Smooth muscle cell (in vitro differentiated cells): ENCODE measurements at regions not wholly inside any gene's neighbourhood (a gene's known extent, or its start where the extent isn't known, plus 50 kb on each side); places are given as distances from the start of the nearest gene placed in this dataset.

Experiments used
- DNase-seq: peaks from one replicate; lab custom pipeline; 2025; ENCODE audit not compliant: unreplicated experiment; lab: John Stamatoyannopoulos, UW
- H2AFZ ChIP-seq: fragments of 200-600 bp; sonication (generic); 2 replicates; pipeline ENCODE4 v1.6.0; 2016; ENCODE audit warnings: antibody characterized with exemption, low read depth, mild to moderate bottlenecking
- H3F3A ChIP-seq: fragments of 200-600 bp; sonication (generic); 2 replicates; pipeline ENCODE4 v1.6.0; 2017; ENCODE audit warnings: antibody characterized with exemption, low read depth
- H3K27ac ChIP-seq: fragments of 200-600 bp; sonication (generic); 2 replicates; pipeline ENCODE4 v1.5.1; 2016; ENCODE audit warnings: low read depth, mild to moderate bottlenecking
- H3K27me3 ChIP-seq: fragments of 200-600 bp; sonication (generic); 2 replicates; pipeline ENCODE4 v1.6.1; 2016; ENCODE audit warnings: low read depth, mild to moderate bottlenecking
- H3K36me3 ChIP-seq: fragments of 200-600 bp; sonication (generic); 2 replicates; pipeline ENCODE4 v1.5.1; 2016; ENCODE audit warnings: low read depth
- H3K4me1 ChIP-seq: fragments of 200-600 bp; sonication (generic); 2 replicates; pipeline ENCODE4 v1.5.1; 2016; ENCODE audit warnings: low read depth
- H3K4me2 ChIP-seq: fragments of 200-600 bp; sonication (generic); 2 replicates; pipeline ENCODE4 v1.6.0; 2016; ENCODE audit warnings: mild to moderate bottlenecking
- H3K4me3 ChIP-seq: fragments of 200-600 bp; sonication (generic); 2 replicates; pipeline ENCODE4 v1.5.1; 2016; ENCODE audit warnings: mild to moderate bottlenecking
- H3K79me2 ChIP-seq: fragments of 200-600 bp; sonication (generic); 2 replicates; pipeline ENCODE4 v1.6.0; 2016; ENCODE audit warnings: low read depth, mild to moderate bottlenecking
- H3K9ac ChIP-seq: fragments of 200-600 bp; sonication (generic); 2 replicates; pipeline ENCODE4 v1.6.0; 2016; ENCODE audit warnings: low read depth
- H3K9me3 ChIP-seq: fragments of 200-600 bp; sonication (generic); replicated peaks from 2 replicates; pipeline ENCODE4 v1.5.1; 2016; ENCODE audit warnings: low read depth
- H4K20me1 ChIP-seq: fragments of 200-600 bp; sonication (generic); 2 replicates; pipeline ENCODE4 v1.6.0; 2016; ENCODE audit warnings: low read depth
- WGBS: methylation state at CpG from one replicate; pipeline ENCODE4 v1.1.7; 2016; ENCODE audit warnings: low lambda C conversion rate; 5-methylcytosine and 5-hydroxymethylcytosine counted together
- TF ChIP-seq, protein P1 (sequence below): fragments of 200-600 bp; sonication (generic); IDR thresholded peaks from 2 replicates; pipeline ENCODE4 v1.5.1; 2017; ENCODE audit warnings: borderline replicate concordance, mild to moderate bottlenecking, antibody characterized with exemption; ENCODE audit not compliant: insufficient read depth, poor library complexity, severe bottlenecking

DNA sequence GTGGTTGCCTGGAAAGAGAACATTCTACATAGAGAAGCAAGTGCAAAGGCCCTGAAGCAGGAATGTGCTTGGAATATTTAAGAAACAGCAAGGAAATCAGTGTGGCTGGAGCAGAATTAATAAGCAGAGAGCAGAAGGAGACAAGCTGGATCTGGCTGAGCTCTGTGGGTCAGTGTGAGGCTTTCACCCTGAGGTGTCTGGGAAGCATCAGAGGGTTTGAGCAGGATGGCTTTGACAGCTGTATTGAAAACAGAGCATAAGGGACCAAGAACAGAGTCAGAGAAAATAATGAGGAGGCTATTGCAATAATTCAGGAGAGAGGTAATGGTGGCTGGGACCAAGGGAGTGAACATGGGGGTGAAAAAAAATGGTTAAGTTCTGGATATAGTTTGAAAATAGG, 199.6 kb downstream of the NXPE2 start:
- H3K4me1 ChIP-seq: no peaks in the 10 kb centered on the region
- no peak overlapping the region for H2AFZ ChIP-seq
- H3K27me3 ChIP-seq: peaks cover 15% of the 10 kb centered on the region
- no peaks in the 10 kb centered on the region for H3F3A ChIP-seq
- H3K36me3 ChIP-seq: no peaks in the 10 kb centered on the region
- H3K79me2 ChIP-seq: no peaks in the 10 kb centered on the region
- no peaks in the 10 kb centered on the region for H3K9me3 ChIP-seq
- H3K27ac ChIP-seq: no peak overlapping the region
- TF ChIP-seq, protein P1, sequence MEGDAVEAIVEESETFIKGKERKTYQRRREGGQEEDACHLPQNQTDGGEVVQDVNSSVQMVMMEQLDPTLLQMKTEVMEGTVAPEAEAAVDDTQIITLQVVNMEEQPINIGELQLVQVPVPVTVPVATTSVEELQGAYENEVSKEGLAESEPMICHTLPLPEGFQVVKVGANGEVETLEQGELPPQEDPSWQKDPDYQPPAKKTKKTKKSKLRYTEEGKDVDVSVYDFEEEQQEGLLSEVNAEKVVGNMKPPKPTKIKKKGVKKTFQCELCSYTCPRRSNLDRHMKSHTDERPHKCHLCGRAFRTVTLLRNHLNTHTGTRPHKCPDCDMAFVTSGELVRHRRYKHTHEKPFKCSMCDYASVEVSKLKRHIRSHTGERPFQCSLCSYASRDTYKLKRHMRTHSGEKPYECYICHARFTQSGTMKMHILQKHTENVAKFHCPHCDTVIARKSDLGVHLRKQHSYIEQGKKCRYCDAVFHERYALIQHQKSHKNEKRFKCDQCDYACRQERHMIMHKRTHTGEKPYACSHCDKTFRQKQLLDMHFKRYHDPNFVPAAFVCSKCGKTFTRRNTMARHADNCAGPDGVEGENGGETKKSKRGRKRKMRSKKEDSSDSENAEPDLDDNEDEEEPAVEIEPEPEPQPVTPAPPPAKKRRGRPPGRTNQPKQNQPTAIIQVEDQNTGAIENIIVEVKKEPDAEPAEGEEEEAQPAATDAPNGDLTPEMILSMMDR: no peak
- no peak overlapping the region for H3K9ac ChIP-seq
- H3K4me2 ChIP-seq: no peak overlapping the region
- H3K4me3 ChIP-seq: no peak overlapping the region
- H4K20me1 ChIP-seq: no peaks in the 10 kb centered on the region
- no peak for DNase-seq

DNA sequence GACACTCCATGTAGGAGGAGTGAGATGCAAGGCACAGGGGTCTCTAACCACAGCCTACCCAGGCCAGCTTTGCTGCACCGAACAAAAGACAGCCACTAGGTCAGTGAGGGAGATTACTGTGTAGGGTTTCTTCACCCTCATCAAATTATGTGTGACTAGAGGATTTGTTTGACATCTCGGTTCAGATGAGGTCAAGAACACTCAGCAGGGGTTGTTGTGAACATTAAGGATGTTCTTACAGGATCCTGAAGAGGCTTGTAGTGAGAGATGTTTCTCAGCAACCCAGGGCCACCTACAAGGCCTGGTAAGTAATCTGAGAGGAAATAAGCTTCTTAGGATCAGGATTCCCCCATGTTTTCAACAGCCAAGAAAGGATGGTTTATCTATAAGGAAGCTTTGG, 202.1 kb downstream of the NXPE2 start:
- Histone ChIP-seq H4K20me1 (no peaks in the 10 kb centered on the region), H3K9me3 (no peaks in the 10 kb centered on the region), H3F3A (no peaks in the 10 kb centered on the region), H3K36me3 (no peaks in the 10 kb centered on the region), H3K27ac (no peak overlapping the region), H3K9ac (no peak overlapping the region), H3K79me2 (no peaks in the 10 kb centered on the region), H3K4me1 (no peaks in the 10 kb centered on the region), H3K27me3 (no peaks in the 10 kb centered on the region), H3K4me2 (no peak overlapping the region), H3K4me3 (no peak overlapping the region), H2AFZ (no peak overlapping the region)
- DNase-seq: no peak
- TF ChIP-seq, protein P1: no peak
- 86% methylated on average over 2 of the region's 2 CpGs for WGBS

DNA sequence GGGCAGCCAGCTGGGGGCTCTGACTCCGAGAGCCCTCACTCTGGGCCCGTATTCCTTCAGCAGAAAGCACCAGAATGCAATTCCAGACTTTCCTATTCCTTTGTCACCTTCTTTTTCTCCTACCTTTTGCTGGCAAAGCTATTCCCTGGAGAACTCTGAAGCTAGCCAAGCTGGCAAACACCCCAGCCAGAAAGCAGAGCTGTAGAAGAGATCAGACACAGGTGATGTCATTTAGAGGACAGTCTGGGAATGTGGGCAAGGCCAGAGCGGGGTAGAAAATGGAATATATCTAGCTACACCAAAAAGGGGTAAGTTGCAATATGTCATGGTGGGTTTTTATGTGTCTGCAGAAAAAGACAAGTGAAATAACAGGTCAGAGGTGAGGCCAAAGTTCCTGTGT, 205.1 kb downstream of the NXPE2 start:
- no peaks in the 10 kb centered on the region for H4K20me1 ChIP-seq
- H3K4me2 ChIP-seq: no peak overlapping the region
- no peak for DNase-seq
- H3K4me3 ChIP-seq: no peak overlapping the region
- no peaks in the 10 kb centered on the region for H3K36me3 ChIP-seq
- no peaks in the 10 kb centered on the region for H3K79me2 ChIP-seq
- no peaks in the 10 kb centered on the region for H3K9me3 ChIP-seq
- no peaks in the 10 kb centered on the region for H3K27me3 ChIP-seq
- no peak overlapping the region for H3K9ac ChIP-seq
- WGBS: 87% methylated on average over 3 of the region's 3 CpGs
- H3K27ac ChIP-seq: no peak overlapping the region
- no peak overlapping the region for H2AFZ ChIP-seq
- no peaks in the 10 kb centered on the region for H3F3A ChIP-seq
- TF ChIP-seq, protein P1: no peak
- H3K4me1 ChIP-seq: no peaks in the 10 kb centered on the region

DNA sequence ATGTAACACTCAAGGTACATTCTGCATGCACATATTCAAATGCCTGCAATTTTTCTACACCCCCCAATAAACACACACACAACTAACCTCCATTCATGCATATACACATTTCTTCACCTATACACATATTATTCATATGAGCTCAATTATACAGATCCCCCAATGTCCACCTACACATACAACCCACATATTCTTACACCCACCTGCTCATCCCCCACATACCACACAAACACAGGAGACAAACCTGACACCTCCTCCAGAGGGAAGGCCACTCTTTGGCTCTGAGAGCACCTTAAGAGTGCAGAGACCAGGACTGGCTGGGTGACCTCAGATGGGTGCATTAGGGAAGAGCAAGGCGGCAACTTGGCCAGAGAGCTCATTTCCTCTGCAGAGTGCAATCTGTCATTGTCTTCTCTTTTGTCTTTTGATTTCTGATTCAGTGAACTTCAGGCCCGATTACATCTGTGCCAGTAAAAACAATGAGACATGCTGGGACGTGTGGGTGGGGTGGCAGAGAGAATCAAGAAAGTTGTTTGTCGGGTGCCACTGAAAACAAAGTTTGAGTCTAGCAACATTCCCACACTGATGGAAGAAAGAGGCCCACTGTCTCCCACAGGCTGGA, 208.4 kb downstream of the NXPE2 start:
- Histone ChIP-seq H3K27ac (no peak overlapping the region), H3F3A (no peaks in the 10 kb centered on the region), H4K20me1 (no peaks in the 10 kb centered on the region), H3K27me3 (peaks cover 3% of the 10 kb centered on the region), H3K4me2 (no peak overlapping the region), H3K36me3 (no peaks in the 10 kb centered on the region), H3K9ac (no peak overlapping the region), H2AFZ (no peak overlapping the region), H3K9me3 (no peaks in the 10 kb centered on the region), H3K79me2 (no peaks in the 10 kb centered on the region), H3K4me1 (peaks cover 14% of the 10 kb centered on the region), H3K4me3 (no peak overlapping the region)
- WGBS: 80% methylated on average over 4 of the region's 4 CpGs
- TF ChIP-seq, protein P1: no peak
- DNase-seq: no peak
